Uterus (tissue), 2 donors: ENCODE measurements at regions not wholly inside any gene's neighbourhood (a gene's known extent, or its start where the extent isn't known, plus 50 kb on each side); places are given as distances from the start of the nearest gene placed in this dataset.

Experiments used
- POLR2A ChIP-seq, 2 donors: fragments of 450-650 bp; IDR thresholded peaks; one replicate each; pipeline ENCODE4 v1.6.1; 2016; ENCODE audit warnings: antibody characterized with exemption in 2 of 2, mild to moderate bottlenecking in 1 of 2, moderate library complexity in 1 of 2
- TF ChIP-seq, protein P1 (sequence below), 4 experiments: fragments of 200-600 bp in 2 of 4; fragments of 450-650 bp in 2 of 4; sonication (generic) in 2 of 4; IDR thresholded peaks; one replicate each; pipeline ENCODE4 v1.5.1; 2016 to 2019; ENCODE audit warnings: antibody characterized with exemption in 4 of 4, mild to moderate bottlenecking in 2 of 4, moderate library complexity in 1 of 4

GRCh38 chr2:240203788-240204270 lies 63.4 kb upstream of the OTOS start:
- TF ChIP-seq, protein P1, sequence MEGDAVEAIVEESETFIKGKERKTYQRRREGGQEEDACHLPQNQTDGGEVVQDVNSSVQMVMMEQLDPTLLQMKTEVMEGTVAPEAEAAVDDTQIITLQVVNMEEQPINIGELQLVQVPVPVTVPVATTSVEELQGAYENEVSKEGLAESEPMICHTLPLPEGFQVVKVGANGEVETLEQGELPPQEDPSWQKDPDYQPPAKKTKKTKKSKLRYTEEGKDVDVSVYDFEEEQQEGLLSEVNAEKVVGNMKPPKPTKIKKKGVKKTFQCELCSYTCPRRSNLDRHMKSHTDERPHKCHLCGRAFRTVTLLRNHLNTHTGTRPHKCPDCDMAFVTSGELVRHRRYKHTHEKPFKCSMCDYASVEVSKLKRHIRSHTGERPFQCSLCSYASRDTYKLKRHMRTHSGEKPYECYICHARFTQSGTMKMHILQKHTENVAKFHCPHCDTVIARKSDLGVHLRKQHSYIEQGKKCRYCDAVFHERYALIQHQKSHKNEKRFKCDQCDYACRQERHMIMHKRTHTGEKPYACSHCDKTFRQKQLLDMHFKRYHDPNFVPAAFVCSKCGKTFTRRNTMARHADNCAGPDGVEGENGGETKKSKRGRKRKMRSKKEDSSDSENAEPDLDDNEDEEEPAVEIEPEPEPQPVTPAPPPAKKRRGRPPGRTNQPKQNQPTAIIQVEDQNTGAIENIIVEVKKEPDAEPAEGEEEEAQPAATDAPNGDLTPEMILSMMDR (IDR thresholded peaks at IDR 0.05) = no peak
- no peak for TF ChIP-seq POLR2A (IDR thresholded peaks at IDR 0.05)
